Skin epidermis (tissue), 12 donors: ENCODE measurements at regions not wholly inside any gene's neighbourhood (a gene's known extent, or its start where the extent isn't known, plus 50 kb on each side); places are given as distances from the start of the nearest gene placed in this dataset.
A peak's percentile ranks its signal among the peaks of the same experiment; 100 is the strongest.

ENCODE experiments used
- H3K27ac ChIP-seq, 21 experiments: fragments of 200-600 bp; sonication (generic) in 11 of 21; one replicate each; pipeline ENCODE4 v1.5.0; 2020; ENCODE audit warnings: mild to moderate bottlenecking in 3 of 21, inconsistent platforms in 2 of 21, moderate library complexity in 2 of 21
- H3K4me3 ChIP-seq, 7 experiments: fragments of 200-600 bp; sonication (generic) in 2 of 7; one replicate each; pipeline ENCODE4 v1.5.0; 2020; ENCODE audit warnings: inconsistent platforms in 2 of 7, mild to moderate bottlenecking in 2 of 7, moderate library complexity in 1 of 7

DNA sequence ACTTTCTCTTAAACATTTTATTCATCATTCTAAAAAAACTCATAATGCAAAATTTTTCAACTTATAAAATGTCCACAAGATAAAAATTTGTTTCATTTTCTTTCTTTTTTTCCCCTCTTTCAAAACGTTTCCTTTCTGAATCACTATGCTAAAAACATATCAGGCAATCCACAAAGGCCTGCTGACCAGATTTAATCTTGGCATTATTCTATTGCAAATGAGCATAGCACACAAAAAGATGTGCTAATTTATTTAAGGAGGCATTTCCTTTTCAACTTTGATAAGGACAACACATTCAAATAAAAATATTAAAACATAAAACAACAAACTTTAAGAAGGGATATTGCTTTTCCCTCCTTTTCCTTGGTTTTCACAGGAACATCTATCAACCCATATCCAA is 215.3 kb upstream of the FOXD3 start:
- Histone ChIP-seq H3K27ac (no peak overlapping the region), H3K4me3 (no peak overlapping the region)

DNA sequence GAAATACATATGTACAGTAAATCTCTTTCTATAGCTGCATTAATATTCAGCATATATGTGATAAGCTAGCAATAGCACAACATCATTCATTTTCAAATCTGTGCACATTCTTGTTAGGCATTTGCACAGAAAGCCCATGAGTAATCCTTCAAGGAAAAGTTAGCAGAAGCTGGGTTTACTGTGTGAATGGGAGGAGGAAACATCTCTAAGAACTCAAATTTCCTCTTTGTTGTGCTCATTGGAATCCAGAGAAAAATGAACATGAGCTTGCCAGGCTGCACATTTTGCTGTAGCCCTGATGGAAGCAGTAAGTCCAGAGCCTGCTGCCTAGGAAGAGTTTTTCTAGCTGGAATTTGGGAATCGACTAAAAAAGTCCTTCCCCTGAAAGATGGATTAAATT is 214.2 kb upstream of the FOXD3 start:
- H3K27ac ChIP-seq, result no peak overlapping the region
- H3K4me3 ChIP-seq, result no peak overlapping the region

DNA sequence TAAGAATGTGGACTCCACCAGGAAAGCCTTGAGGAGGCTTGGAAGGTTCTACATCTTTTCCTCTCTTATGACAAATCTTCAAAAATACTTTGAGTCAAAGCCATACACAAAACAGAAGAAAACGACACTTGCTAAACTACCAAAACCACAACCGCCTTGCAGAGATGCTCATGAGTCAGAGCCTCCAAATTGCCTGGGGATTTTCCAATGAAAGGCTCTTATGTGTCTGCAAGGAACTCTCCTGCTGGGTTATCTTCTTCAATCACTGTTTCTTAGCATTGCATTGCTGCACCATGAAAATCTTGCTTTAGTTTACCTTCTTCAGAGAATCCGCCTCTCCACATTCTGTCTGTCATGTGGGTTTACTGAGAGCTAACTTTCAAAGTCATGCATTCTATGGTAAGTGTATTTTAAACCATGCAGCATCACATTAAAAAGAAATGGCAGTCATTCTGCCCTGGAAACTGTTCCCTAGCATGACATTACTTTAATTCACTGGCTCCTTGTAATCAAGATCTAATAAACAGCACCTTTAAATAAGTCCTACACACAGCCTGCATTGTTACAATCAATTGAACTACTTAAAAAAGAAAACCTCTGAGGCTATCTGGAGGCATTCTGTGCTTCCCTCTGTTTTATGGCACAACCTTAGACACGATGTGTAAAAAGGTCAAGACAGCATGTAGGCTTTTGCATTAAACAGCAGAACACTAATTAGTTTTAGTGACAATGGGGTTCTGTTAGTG is 210.0 kb upstream of the FOXD3 start:
- H3K4me3 ChIP-seq, result no peak overlapping the region
- no peak overlapping the region for H3K27ac ChIP-seq

DNA sequence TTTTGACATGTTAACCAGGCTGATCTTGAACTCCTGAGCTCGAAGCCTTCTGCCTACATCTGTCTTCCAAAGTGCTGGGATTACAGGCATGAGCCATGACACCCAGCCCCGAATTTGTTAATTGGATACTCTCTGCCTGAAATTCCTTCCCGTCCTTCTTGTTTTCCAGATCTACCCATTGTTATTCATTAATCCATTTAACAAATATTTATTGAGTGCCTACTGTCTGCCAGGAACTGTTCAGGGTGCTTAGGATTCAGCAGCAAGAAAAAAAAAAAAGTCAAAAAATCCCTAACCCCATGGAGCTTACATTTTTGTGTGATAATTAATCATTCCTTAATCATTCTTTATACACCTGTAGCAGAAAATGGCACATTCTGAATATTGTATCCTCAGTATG is 206.8 kb upstream of the FOXD3 start:
- Histone ChIP-seq H3K27ac (no peak overlapping the region), H3K4me3 (no peak overlapping the region)

DNA sequence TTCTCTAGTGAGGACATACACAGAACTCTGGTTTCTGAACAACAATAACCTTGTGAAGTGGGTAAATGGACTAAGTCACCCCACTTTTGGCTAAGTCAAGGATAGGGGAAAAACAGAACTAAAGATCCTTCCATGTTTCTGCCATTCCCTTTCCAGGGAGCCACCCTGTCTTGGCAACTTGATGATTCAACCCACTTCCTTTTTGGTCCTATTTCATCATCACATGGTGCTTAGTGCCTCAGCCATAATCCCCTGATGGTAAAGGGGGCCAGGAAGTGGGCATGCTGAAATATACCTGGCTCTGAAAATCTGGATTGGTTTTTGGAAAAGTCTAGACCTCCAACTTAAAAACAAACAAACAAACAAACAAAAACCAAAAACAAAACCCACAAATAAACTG is 206.4 kb upstream of the FOXD3 start:
- H3K4me3 ChIP-seq, result no peak overlapping the region

DNA sequence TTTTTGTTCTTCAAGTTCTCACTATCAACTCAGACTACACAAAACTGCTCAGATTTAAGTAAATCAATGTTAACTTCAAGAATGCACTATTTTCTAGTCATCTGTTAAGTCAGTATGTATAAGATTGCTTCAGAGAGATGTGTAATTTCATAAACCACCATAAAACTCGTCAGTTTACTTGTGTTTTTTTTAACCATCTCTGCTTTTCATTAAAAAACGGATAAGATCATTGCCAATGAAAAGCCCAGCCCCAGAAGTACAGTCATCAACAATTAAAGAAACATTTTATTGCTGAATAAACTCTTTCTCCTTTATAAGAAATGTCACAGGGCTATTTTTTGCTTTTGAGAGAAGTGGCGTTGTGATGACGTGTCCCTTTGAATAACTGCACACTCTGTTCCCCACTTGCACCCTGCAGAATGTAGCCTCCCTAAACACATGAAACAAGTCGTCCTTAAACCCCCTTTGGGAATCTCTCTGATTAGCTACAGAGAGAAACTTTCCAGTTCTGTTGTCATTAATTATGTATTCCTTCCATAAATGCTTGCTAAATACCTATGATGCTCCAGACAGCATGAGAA is 202.7 kb upstream of the FOXD3 start:
- H3K27ac ChIP-seq, result no peak overlapping the region
- H3K4me3 ChIP-seq, result no peak overlapping the region

More for the DNA sequence above, 206.4 kb upstream of the FOXD3 start:
- H3K27ac ChIP-seq, result no peak overlapping the region

DNA sequence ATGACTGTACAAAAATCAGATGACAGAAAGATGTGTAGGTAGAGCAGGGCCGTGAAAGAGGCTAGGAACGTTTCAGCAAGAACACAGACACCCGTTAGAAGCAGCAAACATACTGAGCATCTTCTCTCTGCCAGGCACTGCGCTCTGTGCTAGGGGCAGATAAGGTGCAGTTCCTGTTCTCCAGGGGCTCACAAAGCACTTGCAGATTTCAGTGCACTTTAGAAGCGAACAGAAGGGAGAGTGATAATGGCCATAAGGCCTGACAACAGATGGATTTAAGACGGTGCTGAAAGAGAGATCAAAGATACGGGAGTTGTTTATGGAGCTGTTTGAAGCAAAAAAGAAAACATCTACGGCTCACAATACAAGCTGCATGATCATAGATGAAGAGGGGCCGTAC is 200.3 kb upstream of the FOXD3 start:
- H3K4me3 ChIP-seq, result no peak overlapping the region
- H3K27ac ChIP-seq, result no peak overlapping the region

DNA sequence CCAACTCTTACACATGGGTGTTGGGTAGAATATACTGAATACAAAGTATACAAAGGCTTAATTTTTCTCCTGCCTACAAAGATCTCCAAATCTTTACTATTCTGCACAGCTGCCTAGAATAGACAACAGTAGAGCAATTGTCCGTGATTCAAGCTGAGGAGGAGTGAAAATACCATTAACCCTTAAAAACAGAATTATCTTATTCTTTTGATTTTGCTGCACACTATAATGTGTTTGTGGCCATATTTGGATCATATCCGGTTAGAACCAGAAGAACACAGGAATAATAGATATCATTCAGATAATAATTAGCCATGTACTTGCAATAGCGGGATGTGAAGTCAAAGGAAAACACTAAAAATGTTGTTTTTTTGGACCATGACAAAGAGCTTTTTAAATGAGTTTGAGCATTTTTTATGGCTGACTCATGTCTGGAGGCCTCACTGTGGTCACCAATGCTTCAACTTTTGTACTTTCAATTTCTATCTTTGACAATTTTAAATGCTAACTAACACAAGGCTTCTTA is 197.6 kb upstream of the FOXD3 start:
- Histone ChIP-seq H3K4me3 (no peak overlapping the region), H3K27ac (peak overlapping the region in 2 of 21 experiments; percentile 8 to 38)

DNA sequence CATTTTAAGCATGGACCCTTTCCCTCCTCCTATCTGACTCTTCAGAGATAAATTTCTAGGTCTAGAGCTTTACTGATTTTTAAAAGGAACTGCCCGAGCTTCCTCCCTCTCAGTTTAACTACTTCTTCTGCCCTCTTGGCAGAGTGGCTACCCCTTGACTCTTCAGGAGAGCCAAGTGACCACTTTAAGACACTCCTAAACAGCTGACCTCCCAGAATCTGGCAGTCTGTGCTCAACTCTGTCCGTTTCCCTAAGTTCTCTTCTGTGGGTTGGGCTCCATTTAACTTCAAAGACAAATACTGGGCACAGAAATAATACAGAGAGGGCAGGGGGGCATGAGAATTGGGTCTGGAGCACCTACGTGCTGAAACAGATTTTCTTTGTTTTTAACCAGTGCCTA is 196.3 kb upstream of the FOXD3 start:
- peak overlapping the region in 1 of 21 experiments; percentile 11 for H3K27ac ChIP-seq
- H3K4me3 ChIP-seq, result no peak overlapping the region

DNA sequence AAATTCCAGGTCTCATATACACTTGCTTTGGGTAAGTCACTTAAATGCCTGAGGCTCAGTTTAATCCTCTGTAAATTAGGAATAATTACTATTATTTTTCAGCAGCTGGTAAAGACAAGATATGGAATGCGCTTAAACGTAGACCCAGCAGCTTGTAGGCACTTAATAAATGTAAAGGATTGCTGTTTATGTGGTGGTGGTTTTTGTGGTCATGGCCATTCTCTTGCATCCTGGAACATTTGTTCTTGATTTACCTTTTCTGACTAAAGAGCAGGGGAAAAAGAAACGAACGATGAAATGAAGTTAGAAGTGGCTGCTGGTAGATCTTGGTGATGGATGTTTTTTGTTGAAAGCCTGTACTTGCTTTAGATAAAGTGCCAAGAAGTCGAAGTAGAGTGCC is 195.0 kb upstream of the FOXD3 start:
- no peak overlapping the region for H3K4me3 ChIP-seq
- no peak overlapping the region for H3K27ac ChIP-seq

DNA sequence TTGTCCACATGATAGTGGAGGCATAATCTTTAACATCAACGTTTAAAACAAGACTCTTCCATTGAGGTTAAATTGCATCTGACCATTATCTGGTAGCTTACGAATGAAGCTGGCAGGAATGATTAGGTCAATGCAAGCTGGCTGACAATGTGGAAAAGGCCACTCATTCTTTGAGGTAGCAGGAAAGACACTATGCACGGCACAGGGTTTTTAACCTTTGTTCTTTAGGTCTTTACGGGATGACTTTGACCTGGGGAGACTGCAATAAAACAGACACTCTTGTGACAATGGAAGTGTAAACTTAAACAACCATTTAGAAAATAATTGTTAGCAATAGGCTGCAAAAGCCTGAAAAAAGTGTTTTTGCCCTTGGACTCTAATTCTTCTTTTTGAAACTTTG is 193.8 kb upstream of the FOXD3 start:
- Histone ChIP-seq H3K4me3 (no peak overlapping the region), H3K27ac (no peak overlapping the region)

DNA sequence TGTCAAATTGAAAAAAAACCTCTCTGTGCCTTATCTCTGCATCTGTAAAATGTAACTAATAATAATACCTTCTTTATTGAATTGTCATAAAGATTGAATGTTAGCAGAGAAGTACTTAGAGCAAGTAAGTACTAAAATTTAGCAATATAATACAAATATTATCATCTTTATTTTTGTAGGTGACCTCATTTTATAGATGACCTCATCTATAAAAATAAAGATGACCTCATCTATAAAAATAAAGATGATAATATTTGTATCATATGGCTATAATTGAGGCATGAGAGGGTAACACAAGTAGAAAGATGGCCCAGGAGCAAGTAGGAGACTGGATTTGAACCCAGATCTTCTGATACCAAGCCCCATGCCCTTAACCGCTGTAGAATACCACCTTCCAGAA is 193.2 kb upstream of the FOXD3 start:
- Histone ChIP-seq H3K4me3 (no peak overlapping the region), H3K27ac (no peak overlapping the region)

DNA sequence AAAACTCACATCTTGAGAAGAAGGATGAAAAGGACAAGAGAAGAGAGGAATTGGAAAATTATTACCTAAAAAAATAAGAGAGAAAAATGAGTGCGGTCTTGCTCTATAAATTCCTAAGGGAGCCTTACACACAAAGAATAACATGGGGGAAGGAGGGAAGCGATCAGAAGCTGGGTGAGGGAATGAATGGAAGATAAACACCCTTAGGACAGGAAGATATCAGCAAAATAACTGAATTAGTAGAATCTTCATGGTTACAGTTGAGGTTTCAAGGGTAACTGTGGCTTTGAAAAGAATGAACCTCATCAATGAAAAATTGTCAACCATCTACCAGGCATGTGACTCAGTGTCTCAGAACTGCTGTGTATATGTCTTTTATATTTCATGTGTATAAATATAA is 192.5 kb upstream of the FOXD3 start:
- Histone ChIP-seq H3K4me3 (no peak overlapping the region), H3K27ac (no peak overlapping the region)

DNA sequence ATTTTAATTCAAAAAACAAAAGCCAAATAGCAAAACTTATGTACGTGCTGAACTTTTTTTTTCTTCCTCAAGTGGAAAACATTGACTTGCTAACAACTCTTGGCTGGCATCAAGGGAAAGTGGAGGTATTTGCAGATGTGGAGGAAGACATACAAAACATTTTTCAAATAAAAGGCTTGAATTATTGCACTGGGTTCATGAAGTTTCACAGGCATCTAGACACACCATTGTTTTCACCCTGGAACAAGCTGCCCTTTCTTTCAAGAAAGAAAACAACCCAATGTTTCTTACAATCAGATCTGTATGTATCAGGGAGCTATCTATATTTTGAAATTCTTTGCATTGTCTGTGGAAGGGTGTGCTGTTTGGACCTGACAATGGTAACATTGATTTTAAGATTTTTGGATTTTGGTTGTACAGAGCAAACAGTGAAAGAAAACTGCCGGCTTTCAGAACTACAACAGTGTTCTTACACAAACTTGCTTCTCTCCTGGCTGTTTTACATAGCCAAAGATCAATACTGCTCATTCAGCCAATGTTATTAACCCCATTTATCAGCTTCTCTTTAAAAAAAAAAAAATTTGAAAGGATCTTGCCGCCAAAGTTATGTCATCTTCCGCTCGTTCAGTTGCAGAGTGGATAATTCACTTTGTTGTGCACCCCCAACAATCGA is 187.7 kb upstream of the FOXD3 start:
- H3K27ac ChIP-seq, result no peak overlapping the region
- H3K4me3 ChIP-seq, result no peak overlapping the region

DNA sequence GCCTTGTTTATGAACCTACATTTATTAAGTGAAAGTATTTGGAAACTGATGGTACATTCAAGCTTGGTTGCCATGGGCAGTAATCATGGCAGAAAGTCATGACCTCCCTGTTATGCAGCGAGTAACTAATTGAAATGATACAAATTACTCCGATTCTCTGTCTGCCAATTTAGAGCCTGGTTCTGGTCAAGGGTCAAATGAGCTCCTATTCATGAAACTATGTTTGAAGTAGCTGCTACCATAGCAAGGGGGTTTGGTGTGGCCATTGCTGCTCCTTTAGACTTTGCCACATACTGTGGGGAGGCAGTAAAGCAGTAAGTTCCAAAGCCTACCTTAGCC is 187.2 kb upstream of the FOXD3 start:
- H3K4me3 ChIP-seq, result no peak overlapping the region

DNA sequence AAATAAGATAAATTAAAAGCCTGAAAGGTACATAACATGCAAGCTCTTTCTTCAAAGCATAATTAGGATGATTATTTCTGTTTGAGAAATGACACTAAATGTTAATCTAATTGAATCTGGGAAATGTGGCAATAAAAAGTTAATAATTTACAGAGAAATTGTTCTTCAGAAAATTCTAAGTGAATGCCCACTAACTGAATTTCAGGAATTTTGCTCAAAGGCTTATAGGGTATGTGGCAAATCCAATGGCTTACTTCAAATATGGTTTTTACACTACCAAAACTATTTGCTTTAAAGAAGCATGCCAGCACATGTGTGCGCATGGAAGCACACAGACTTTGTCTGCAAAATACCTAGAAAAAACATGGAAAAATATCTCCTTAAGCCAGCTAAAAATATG is 186.6 kb upstream of the FOXD3 start:
- Histone ChIP-seq H3K27ac (no peak overlapping the region), H3K4me3 (no peak overlapping the region)

More for the DNA sequence above, 187.2 kb upstream of the FOXD3 start:
- no peak overlapping the region for H3K27ac ChIP-seq

DNA sequence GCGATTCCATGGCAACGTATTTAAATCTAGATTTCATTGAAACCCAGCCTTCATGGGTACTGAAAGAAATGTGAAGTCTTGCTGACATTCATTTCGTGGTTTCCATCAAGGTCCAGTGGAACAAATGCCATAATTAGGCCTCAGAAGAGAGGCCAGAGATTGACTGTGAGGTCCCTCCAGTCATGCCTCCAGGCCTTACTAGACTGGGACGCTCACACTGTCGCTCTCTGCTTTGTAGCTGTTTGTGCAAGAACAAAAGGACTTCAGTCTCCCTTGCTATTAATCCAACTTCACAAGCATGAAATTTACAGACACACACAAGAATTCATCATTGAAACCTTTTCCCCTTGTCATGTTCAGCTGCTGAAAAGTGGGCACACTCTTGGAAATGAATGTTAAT is 180.4 kb upstream of the FOXD3 start:
- Histone ChIP-seq H3K27ac (no peak overlapping the region), H3K4me3 (no peak overlapping the region)

DNA sequence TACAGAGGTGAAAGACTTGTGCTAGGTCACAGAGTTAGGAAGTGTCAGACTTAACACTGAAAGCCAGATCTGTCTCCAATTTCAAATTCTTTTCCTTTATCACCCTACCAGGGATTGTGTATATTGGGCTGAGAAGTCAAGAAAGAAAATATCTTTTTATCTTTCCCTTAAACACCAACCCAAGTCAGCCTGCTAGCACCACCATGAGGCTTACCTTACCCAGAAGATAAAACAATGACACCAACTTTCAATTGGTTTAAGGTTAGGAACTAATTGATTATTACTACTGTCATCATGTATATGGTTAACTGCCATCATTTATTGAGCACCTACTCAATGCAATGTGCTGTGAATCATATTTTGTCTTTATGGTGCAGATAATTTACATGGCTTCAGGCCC is 178.9 kb upstream of the FOXD3 start:
- H3K4me3 ChIP-seq, result no peak overlapping the region
- no peak overlapping the region for H3K27ac ChIP-seq

DNA sequence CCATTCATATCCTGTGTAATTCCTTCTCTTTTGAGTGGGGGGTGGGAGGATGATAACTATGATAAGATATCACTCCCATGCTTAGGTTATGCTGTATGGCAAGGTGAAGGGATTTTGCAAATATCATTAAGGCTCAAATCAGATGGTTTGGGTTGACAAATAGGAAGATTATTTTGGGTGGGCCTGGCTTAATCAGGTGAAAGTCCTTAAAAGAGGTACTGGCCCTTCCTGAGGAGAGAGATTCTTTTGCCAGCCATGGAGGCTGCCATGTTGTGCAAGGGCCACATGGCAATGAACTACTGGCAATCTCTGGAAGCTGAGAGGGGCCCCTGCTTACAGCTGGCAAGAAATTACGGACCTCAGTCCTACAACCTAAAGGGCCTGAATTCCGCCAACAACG is 174.6 kb upstream of the FOXD3 start:
- Histone ChIP-seq H3K27ac (no peak overlapping the region), H3K4me3 (no peak overlapping the region)

DNA sequence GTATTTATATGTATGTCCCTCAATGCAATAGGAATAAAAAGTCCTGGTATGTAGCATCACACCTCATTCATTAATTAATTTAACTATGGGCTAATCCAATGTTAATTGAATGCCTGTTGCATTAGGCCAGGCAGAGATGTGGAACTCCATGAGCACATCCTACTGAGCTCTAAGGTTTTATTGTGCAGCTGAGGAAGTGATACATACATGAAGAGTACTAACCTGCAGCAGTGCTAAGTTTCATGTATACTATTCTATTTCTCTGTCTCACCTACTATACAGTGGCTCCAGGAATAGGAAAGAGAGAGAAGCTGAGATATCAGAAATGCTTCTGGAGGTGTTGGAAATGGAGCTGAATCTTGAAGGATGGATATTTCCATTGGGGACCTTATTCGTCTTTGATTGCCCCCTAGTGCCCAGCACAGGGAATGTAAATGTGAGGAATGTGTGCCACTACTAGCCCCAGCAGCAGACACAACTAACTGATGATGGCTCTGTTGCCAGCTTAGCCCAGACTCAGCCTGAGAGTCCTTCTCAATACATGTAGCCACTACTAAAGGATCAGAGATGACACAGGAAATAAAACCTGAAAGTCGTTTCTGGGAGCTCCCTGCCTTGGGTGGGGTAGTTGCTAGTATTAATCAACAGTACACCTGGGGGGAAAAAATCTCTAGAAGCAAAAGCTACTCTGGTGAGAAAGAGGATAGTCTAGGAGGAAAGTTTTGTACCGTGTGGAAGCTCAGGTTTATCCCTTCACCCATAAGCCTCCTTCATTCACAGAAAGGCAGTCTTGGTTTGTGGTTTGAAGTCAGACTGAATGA is 173.3 kb upstream of the FOXD3 start:
- Histone ChIP-seq H3K4me3 (no peak overlapping the region), H3K27ac (no peak overlapping the region)
